ENCODE measurements at regions not wholly inside any gene's neighbourhood (a gene's known extent, or its start where the extent isn't known, plus 50 kb on each side); places are given as distances from the start of the nearest gene placed in this dataset.

DNA sequence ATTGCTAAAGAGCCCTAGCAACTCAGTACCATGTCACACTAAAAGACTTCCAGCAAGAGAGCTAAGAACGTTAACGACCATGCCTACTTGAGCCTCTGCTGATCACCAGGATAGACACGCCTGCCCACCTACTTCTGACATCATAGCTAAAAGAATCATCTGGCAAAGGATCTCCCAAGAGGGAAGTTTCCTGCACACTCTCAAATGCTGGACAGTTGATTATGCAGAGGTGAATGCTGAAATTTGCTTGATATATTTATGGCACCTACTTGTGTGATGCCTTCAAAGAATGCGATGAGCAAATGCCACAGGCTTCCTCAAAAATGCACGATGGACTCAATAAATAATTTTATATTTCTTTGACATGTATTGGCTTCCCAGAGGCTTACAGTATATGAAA, 113.6 kb downstream of the GALC start:
- DNase-seq = no peak

GRCh38 chr14:87878959-87879358, 114.0 kb downstream of the GALC start:
- DNase-seq = no peak

- no peak for DNase-seq
Measured at GRCh38 chr14:87877877-87878276, 115.1 kb downstream of the GALC start.

DNA sequence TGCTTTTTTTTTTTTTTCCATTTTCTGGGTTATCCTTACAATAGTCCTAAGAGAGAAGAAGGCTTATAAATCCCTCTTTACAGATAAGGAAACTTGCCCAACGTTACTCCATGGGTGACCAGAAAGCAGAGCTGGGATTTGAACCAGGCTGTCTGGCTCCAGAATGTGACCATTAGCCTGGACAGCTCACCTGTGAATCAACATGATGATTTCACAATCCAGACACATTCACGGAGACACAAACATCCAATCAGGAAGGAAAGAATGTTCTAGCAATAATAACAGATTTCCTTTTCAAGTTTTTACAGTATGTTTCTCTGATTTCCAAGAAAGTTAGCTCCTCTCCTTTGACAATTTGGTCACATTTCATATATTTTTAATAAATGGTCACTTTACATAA, 118.3 kb downstream of the GALC start:
- no peak for DNase-seq

GRCh38 chr14:87873741-87874140, 119.2 kb downstream of the GALC start:
- DNase-seq = no peak

DNA sequence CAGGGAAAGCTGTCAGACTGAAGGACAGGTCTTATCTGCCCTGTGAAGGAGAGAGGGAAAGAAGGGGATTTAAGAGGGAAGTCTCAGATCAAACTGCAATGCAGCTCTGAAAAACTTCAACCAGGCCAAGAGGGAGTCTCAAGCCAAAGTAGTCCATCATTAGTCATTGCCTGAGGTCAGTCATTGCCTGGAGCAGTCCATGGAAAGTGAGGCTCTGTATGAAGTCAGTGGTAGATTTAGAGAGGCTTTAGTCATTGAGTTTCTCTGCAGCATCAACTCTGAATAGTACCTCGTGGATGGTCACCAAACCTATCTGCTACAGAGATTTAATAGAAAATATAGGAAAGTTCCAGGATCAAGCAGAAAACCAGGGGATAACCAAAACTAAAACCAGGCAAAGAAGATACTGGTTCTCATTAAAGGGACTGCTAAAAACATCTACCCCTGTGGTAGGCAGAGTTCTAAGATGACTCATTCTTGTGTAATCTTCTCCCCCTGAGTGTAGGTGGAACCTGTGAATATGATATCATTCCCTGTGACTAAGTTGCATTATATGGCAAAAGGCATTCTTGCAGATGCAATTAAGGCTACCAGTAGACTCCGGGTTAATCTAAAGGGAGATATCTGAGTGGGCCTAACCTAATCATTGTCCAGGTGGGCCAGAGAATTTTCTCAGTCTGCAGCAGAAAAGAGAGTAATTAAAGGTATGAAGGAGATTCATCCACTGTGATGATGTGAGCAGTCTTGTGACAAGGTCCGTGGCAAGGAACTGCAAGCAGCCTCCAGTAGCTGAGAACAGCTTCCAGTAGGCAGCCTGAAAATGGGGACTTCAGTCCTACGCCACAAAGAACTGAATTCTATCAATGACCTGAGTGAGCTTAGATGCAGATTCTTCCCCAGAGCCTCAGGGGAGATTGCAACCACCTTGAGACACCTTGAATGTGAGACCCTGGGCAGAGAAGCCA, 123.1 kb downstream of the GALC start:
- no peak for DNase-seq

DNA sequence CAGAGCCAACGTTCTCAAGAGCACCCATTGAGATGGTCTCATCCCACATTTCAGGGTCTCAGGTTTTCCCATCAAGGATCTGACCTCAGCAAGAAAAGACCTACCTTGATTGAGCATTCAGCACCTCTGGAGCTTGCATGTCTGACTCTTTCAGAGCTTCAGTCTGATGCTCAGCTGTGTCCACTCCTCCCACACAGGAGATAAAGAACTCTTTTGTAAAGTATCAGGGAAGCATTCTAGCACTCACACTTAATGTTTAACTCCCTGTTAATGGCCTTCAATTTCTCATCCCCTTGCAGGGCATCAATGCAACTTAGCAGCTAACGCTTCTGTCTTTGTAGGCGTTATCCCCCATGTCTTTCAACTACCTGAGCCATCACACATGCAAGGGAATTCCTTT, 124.1 kb downstream of the GALC start:
- DNase-seq = no peak

DNA sequence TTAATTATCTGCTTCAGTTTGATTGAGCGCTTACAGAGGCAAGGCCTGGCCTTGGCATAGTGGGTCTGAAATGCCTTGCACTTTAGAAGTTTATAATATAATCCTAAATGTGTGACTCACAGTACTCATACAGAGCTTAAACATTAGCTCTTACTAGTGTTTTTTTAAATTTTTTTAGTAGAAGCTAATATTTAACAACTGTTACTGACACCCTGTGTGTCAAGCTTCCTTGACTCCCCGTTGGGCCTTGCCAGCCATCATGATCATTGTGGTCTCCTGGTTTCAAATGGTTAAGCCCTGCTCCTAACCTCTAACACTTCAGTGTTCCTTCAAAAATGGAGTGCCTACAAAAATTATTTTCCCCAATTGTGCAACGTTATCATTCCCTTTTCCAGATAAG, 126.9 kb downstream of the GALC start:
- DNase-seq = no peak

- no peak for DNase-seq
Measured at GRCh38 chr14:87864356-87865270, 128.4 kb downstream of the GALC start.

GRCh38 chr14:87863047-87863446, 129.9 kb downstream of the GALC start:
- no peak for DNase-seq

DNA sequence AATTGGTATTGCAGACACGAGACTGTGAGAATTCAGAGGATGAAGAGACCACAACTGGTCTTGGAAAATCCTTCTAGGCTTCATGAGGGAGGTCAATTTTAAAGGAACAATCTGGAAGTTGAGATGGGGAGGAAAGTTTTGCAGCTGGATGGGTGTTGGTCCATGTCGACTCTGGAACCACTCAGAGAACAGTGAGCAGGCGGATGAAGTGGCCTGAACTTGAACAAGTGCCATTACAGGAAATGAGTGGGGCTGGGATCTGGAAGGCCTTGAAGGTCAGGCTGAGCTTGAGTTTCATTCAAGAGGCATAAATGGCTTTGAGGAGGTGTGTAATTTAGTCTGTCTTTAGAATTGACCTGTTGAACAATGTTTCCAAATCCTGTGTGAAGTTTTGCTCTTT, 140.9 kb downstream of the GALC start:
- no peak for DNase-seq

GRCh38 chr14:87851190-87851589, 141.8 kb downstream of the GALC start:
- DNase-seq = no peak

GRCh38 chr14:87847216-87847755, 145.7 kb downstream of the GALC start:
- no peak for DNase-seq

DNA sequence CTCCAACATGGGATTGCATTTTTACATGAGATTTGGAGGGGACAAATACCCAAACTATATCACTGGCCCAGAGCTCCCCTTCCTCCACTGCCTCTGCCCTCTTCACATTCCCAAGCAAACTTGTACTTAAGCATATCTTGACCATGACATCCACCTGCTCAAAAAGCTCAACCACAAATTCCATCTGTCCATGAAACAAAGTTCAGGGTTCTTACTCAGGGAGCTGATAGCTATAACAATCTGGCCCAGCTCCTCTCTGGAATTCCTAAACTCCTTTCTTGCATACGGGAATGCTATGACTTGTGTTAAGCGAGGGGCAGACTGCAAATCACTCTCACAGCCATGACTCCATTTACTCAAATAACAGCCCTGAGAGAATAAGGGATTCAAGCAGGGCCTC, 152.1 kb downstream of the GALC start:
- no peak for DNase-seq

GRCh38 chr14:87838931-87839330, 154.1 kb downstream of the GALC start:
- no peak for DNase-seq

- no peak for DNase-seq
Measured at GRCh38 chr14:87837296-87837695, 155.7 kb downstream of the GALC start.

DNA sequence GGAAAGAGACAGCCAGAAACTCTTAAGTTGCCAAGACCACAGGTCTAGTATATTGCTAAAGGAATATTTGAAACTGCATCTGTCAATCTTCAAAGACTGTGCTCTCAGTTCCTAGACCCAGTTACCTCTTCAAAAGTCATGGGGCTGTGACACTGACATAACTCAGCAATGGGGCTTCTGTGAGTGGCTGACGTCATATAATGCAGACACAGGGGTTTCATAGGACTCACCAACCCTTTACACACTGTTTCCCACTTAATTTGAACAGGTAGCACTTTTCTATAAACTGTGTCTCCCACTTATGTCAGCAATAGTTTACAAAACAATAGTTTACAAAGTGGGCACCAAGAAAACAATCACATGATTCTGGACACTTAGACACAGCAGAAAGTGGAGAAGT, 158.4 kb downstream of the GALC start:
- DNase-seq = no peak

- no peak for DNase-seq
Measured at GRCh38 chr14:87833026-87833425, 160.0 kb downstream of the GALC start.

GRCh38 chr14:87830443-87831096, 162.4 kb downstream of the GALC start:
- DNase-seq = no peak

GRCh38 chr14:87829543-87829942, 163.4 kb downstream of the GALC start:
- DNase-seq = no peak

DNA sequence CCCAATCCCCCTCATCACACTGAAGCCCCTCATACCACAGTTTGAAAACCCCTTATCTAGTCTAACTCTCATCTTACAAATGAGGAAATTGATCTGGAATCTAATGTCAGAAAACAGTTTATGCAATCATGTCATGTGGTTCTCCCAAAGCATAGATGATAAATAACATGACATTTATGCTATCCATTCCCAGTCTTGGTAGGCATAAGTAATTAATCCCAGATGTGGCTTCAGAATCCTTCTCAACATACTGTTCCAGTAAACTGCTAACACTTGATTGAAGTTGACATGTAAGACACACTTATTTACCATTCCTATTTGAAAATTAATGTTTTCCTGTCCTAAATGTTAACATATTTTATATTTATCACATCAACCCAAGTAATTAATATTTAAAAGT, 168.7 kb downstream of the GALC start:
- no peak for DNase-seq

DNA sequence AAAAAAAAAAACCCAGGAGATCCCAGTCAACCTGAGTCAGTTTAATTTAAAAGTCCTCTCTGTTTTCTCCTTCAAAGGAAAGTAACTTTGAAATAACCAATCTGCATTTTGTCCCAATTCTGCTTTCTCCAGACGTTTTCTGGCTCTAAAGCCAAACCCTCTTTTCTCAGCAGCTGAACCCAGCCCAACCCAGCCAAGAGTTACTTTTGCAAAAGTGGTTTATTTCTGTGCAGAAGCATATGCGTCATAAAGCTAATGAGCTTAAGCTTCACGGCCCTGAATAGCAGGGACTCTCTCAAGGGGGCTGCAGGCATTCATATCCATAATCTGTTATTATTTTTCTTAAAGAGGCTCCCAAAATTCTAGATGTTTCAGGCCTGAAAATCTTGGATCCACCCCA, 176.6 kb downstream of the GALC start:
- no peak for DNase-seq

GRCh38 chr14:87815121-87815520, 177.9 kb downstream of the GALC start:
- no peak for DNase-seq

Data from activated gamma-delta T cell treated with Interleukin-2 at 50 U/mL for 16 hours (primary cell).